Endothelial cell (in vitro differentiated cells): ENCODE measurements at regions not wholly inside any gene's neighbourhood (a gene's known extent, or its start where the extent isn't known, plus 50 kb on each side); places are given as distances from the start of the nearest gene placed in this dataset.

Experiments used
- DNase-seq: peaks from one replicate; pipeline ENCODE4 v3.0.0; 2021; ENCODE audit warnings: low spot score
- H3K27ac Mint-ChIP-seq: one replicate; pipeline ENCODE4 v1.8.0; 2021; ENCODE audit warnings: mixed read lengths, inconsistent platforms; ENCODE audit not compliant: unreplicated experiment
- H3K27me3 Mint-ChIP-seq: one replicate; pipeline ENCODE4 v1.8.0; 2021; ENCODE audit warnings: mild to moderate bottlenecking, moderate library complexity, mixed read lengths, inconsistent platforms; ENCODE audit not compliant: unreplicated experiment
- H3K36me3 Mint-ChIP-seq: one replicate; pipeline ENCODE4 v1.8.0; 2021; ENCODE audit warnings: mild to moderate bottlenecking, low read depth, mixed read lengths, inconsistent platforms; ENCODE audit not compliant: unreplicated experiment
- H3K4me1 Mint-ChIP-seq: one replicate; pipeline ENCODE4 v1.8.0; 2021; ENCODE audit warnings: mild to moderate bottlenecking, mixed read lengths, inconsistent platforms; ENCODE audit not compliant: unreplicated experiment
- H3K4me3 Mint-ChIP-seq: one replicate; pipeline ENCODE4 v1.8.0; 2021; ENCODE audit warnings: mild to moderate bottlenecking, mixed read lengths, inconsistent platforms; ENCODE audit not compliant: unreplicated experiment
- H3K9me3 Mint-ChIP-seq: one replicate; pipeline ENCODE4 v1.8.0; 2021; ENCODE audit warnings: mixed read lengths, inconsistent platforms; ENCODE audit not compliant: unreplicated experiment
- CTCF ChIP-seq: fragments of 200-600 bp; sonication (generic); IDR thresholded peaks from one replicate; pipeline ENCODE4 v1.5.0; 2021; ENCODE audit warnings: antibody characterized with exemption; ENCODE audit not compliant: unreplicated experiment

GRCh38 chr18:78072375-78072774 lies 822.7 kb downstream of the GALR1 start:
- H3K4me3 Mint-ChIP-seq: no peak overlapping the region
- H3K36me3 Mint-ChIP-seq: peaks cover 3% of the 10 kb centered on the region
- no peak for DNase-seq
- no peak overlapping the region for H3K27ac Mint-ChIP-seq
- H3K27me3 Mint-ChIP-seq: peaks cover 1% of the 10 kb centered on the region
- H3K9me3 Mint-ChIP-seq: peaks cover 53% of the 10 kb centered on the region
- no peaks in the 10 kb centered on the region for H3K4me1 Mint-ChIP-seq
- no peak for TF ChIP-seq CTCF

- Mint-ChIP-seq H3K27ac (no peak overlapping the region), H3K36me3 (peaks cover 3% of the 10 kb centered on the region), H3K27me3 (peaks cover 3% of the 10 kb centered on the region), H3K4me1 (no peaks in the 10 kb centered on the region), H3K4me3 (no peak overlapping the region), H3K9me3 (peaks cover 54% of the 10 kb centered on the region)
- no peak for TF ChIP-seq CTCF
- DNase-seq: no peak
Measured at GRCh38 chr18:78073275-78073674, 823.6 kb downstream of the GALR1 start.

- H3K27ac Mint-ChIP-seq: no peak overlapping the region
- peaks cover 46% of the 10 kb centered on the region for H3K9me3 Mint-ChIP-seq
- H3K36me3 Mint-ChIP-seq: peaks cover 3% of the 10 kb centered on the region
Measured at GRCh38 chr18:78074400-78075020, 824.9 kb downstream of the GALR1 start.

GRCh38 chr18:78080081-78080480 lies 830.4 kb downstream of the GALR1 start:
- H3K27me3 Mint-ChIP-seq: peaks cover 7% of the 10 kb centered on the region
- peaks cover 48% of the 10 kb centered on the region for H3K9me3 Mint-ChIP-seq
- no peak for DNase-seq
- no peak overlapping the region for H3K27ac Mint-ChIP-seq
- peaks cover 10% of the 10 kb centered on the region for H3K36me3 Mint-ChIP-seq
- no peak overlapping the region for H3K4me3 Mint-ChIP-seq
- H3K4me1 Mint-ChIP-seq: no peaks in the 10 kb centered on the region
- no peak for TF ChIP-seq CTCF

More at GRCh38 chr18:78074400-78075020, 824.9 kb downstream of the GALR1 start:
- DNase-seq: no peak
- no peaks in the 10 kb centered on the region for H3K4me1 Mint-ChIP-seq
- TF ChIP-seq CTCF: no peak
- H3K27me3 Mint-ChIP-seq: peaks cover 3% of the 10 kb centered on the region
- H3K4me3 Mint-ChIP-seq: no peak overlapping the region

GRCh38 chr18:78080761-78081160 lies 831.1 kb downstream of the GALR1 start:
- H3K27me3 Mint-ChIP-seq: peaks cover 7% of the 10 kb centered on the region
- DNase-seq: no peak
- no peaks in the 10 kb centered on the region for H3K4me1 Mint-ChIP-seq
- H3K27ac Mint-ChIP-seq: no peak overlapping the region
- H3K9me3 Mint-ChIP-seq: peaks cover 53% of the 10 kb centered on the region
- TF ChIP-seq CTCF: no peak
- no peak overlapping the region for H3K4me3 Mint-ChIP-seq
- H3K36me3 Mint-ChIP-seq: peaks cover 10% of the 10 kb centered on the region
